SK-N-SH treated with all-trans-retinoic acid at 6 μM for 48 hours (cell line): ENCODE measurements at regions not wholly inside any gene's neighbourhood (a gene's known extent, or its start where the extent isn't known, plus 50 kb on each side); places are given as distances from the start of the nearest gene placed in this dataset.

ENCODE experiments used
- ATAC-seq: fragments of 200-7000 bp; cut with Tn5 transposase; 3 replicates; pipeline ENCODE4 v1.9.1; 2020; ENCODE audit warnings: mild to moderate bottlenecking, moderate library complexity
- ARNTL ChIP-seq: fragments of 450-650 bp; formaldehyde crosslinking; IDR thresholded peaks from 2 replicates; pipeline ENCODE4 v1.5.0; 2020; ENCODE audit warnings: low read depth, mild to moderate bottlenecking, moderate library complexity, borderline replicate concordance
- BACH2 ChIP-seq: fragments of 250-450 bp; sonication (Bioruptor Pico); IDR thresholded peaks from 2 replicates; pipeline ENCODE4 v1.9.0; 2021; ENCODE audit warnings: mild to moderate bottlenecking, borderline replicate concordance
- CSDC2 ChIP-seq: fragments of 250-450 bp; sonication (Bioruptor Pico); IDR thresholded peaks from 2 replicates; pipeline ENCODE4 v1.5.0; 2020; ENCODE audit warnings: mild to moderate bottlenecking, moderate library complexity
- ESRRG ChIP-seq: fragments of 250-450 bp; sonication (Bioruptor Pico); IDR thresholded peaks from 2 replicates; pipeline ENCODE4 v1.6.1; 2021; ENCODE audit warnings: mild to moderate bottlenecking
- ISL1 ChIP-seq: fragments of 250-450 bp; sonication (Bioruptor Pico); IDR thresholded peaks from 2 replicates; pipeline ENCODE4 v2.1.2; 2022; ENCODE audit warnings: mild to moderate bottlenecking, moderate library complexity
- OSR1 ChIP-seq: fragments of 250-450 bp; sonication (Bioruptor Pico); IDR thresholded peaks from 2 replicates; pipeline ENCODE4 v1.8.0; 2022; ENCODE audit warnings: moderate library complexity, mild to moderate bottlenecking, inconsistent platforms
- PPARA ChIP-seq: fragments of 250-450 bp; sonication (Bioruptor Pico); IDR thresholded peaks from 2 replicates; pipeline ENCODE4 v1.5.0; 2020; ENCODE audit warnings: mild to moderate bottlenecking, borderline replicate concordance
- RARB ChIP-seq: fragments of 250-450 bp; sonication (Bioruptor Pico); IDR thresholded peaks from 2 replicates; pipeline ENCODE4 v1.8.0; 2021; ENCODE audit warnings: mild to moderate bottlenecking, moderate library complexity
- SNAI2 ChIP-seq: fragments of 250-450 bp; sonication (Bioruptor Pico); IDR thresholded peaks from 2 replicates; pipeline ENCODE4 v1.5.0; 2020; ENCODE audit warnings: mild to moderate bottlenecking, moderate library complexity
- TCF4 ChIP-seq: fragments of 250-450 bp; sonication (Bioruptor Pico); IDR thresholded peaks from 2 replicates; pipeline ENCODE4 v1.8.0; 2021; ENCODE audit warnings: mild to moderate bottlenecking, moderate library complexity, borderline replicate concordance
- TOX ChIP-seq: fragments of 250-450 bp; sonication (Bioruptor Pico); IDR thresholded peaks from 2 replicates; pipeline ENCODE4 v1.8.0; 2021; ENCODE audit warnings: mild to moderate bottlenecking, moderate library complexity, borderline replicate concordance
- TSHZ2 ChIP-seq: fragments of 250-450 bp; sonication (Bioruptor Pico); IDR thresholded peaks from 2 replicates; pipeline ENCODE4 v1.5.0; 2020; ENCODE audit warnings: mild to moderate bottlenecking, moderate library complexity
- ZC3H10 ChIP-seq: fragments of 250-450 bp; sonication (Bioruptor Pico); IDR thresholded peaks from 2 replicates; pipeline ENCODE4 v1.5.1; 2021; ENCODE audit warnings: mild to moderate bottlenecking, moderate library complexity
- ZFP3 ChIP-seq: fragments of 250-450 bp; sonication (Bioruptor Pico); IDR thresholded peaks from 2 replicates; pipeline ENCODE4 v1.5.0; 2020; ENCODE audit warnings: mild to moderate bottlenecking, moderate library complexity
- ZFP30 ChIP-seq: fragments of 450-650 bp; formaldehyde crosslinking; IDR thresholded peaks from 2 replicates; pipeline ENCODE4 v1.5.0; 2022; ENCODE audit warnings: mild to moderate bottlenecking, moderate library complexity
- ZNF565 ChIP-seq: fragments of 450-650 bp; formaldehyde crosslinking; conservative IDR thresholded peaks from 2 replicates; pipeline ENCODE4 v1.5.0; 2020; ENCODE audit warnings: low read depth, mild to moderate bottlenecking, moderate library complexity
- ZNF70 ChIP-seq: fragments of 450-650 bp; formaldehyde crosslinking; IDR thresholded peaks from 2 replicates; pipeline ENCODE4 v1.5.0; 2020; ENCODE audit warnings: mild to moderate bottlenecking, moderate library complexity
- ZNF8 ChIP-seq: fragments of 450-650 bp; formaldehyde crosslinking; IDR thresholded peaks from 2 replicates; pipeline ENCODE4 v1.5.0; 2020; ENCODE audit warnings: mild to moderate bottlenecking, moderate library complexity
- TF ChIP-seq, protein P1 (sequence below): fragments of 250-450 bp; sonication (Bioruptor Pico); IDR thresholded peaks from 2 replicates; pipeline ENCODE4 v1.8.0; 2020; ENCODE audit warnings: mild to moderate bottlenecking, moderate library complexity, borderline replicate concordance
- TF ChIP-seq, protein P2 (sequence below): fragments of 250-450 bp; sonication (Bioruptor Pico); IDR thresholded peaks from 2 replicates; pipeline ENCODE4 v1.5.1; 2021; ENCODE audit warnings: mild to moderate bottlenecking, moderate library complexity
- TF ChIP-seq, protein P3 (sequence below): fragments of 250-450 bp; sonication (Bioruptor Pico); IDR thresholded peaks from 2 replicates; pipeline ENCODE4 v1.5.1; 2020; ENCODE audit warnings: low read depth, mild to moderate bottlenecking, moderate library complexity
- TF ChIP-seq, protein P4 (sequence below): fragments of 250-450 bp; sonication (Bioruptor Pico); IDR thresholded peaks from 2 replicates; pipeline ENCODE4 v1.8.0; 2021; ENCODE audit warnings: low read depth, mild to moderate bottlenecking, moderate library complexity, borderline replicate concordance

- TF ChIP-seq TSHZ2 (CRISPR knock-in tag) (no peak), ESRRG (CRISPR knock-in tag) (no peak)
- TF ChIP-seq, protein P1, sequence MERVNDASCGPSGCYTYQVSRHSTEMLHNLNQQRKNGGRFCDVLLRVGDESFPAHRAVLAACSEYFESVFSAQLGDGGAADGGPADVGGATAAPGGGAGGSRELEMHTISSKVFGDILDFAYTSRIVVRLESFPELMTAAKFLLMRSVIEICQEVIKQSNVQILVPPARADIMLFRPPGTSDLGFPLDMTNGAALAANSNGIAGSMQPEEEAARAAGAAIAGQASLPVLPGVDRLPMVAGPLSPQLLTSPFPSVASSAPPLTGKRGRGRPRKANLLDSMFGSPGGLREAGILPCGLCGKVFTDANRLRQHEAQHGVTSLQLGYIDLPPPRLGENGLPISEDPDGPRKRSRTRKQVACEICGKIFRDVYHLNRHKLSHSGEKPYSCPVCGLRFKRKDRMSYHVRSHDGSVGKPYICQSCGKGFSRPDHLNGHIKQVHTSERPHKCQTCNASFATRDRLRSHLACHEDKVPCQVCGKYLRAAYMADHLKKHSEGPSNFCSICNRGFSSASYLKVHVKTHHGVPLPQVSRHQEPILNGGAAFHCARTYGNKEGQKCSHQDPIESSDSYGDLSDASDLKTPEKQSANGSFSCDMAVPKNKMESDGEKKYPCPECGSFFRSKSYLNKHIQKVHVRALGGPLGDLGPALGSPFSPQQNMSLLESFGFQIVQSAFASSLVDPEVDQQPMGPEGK (CRISPR knock-in tag), result no peak
- TF ChIP-seq, protein P2, sequence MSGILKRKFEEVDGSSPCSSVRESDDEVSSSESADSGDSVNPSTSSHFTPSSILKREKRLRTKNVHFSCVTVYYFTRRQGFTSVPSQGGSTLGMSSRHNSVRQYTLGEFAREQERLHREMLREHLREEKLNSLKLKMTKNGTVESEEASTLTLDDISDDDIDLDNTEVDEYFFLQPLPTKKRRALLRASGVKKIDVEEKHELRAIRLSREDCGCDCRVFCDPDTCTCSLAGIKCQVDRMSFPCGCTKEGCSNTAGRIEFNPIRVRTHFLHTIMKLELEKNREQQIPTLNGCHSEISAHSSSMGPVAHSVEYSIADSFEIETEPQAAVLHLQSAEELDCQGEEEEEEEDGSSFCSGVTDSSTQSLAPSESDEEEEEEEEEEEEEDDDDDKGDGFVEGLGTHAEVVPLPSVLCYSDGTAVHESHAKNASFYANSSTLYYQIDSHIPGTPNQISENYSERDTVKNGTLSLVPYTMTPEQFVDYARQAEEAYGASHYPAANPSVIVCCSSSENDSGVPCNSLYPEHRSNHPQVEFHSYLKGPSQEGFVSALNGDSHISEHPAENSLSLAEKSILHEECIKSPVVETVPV, result no peak
Observed at GRCh38 chr5:87541676-87542075, 128.9 kb upstream of the CCNH start (continued).

- no peak for TF ChIP-seq ZNF70 (CRISPR knock-in tag)
- TF ChIP-seq SNAI2, result no peak
- TF ChIP-seq ZNF565 (CRISPR knock-in tag), result no peak
- TF ChIP-seq PPARA, result no peak
- TF ChIP-seq OSR1 (CRISPR knock-in tag), result no peak
- no peak for TF ChIP-seq ZC3H10 (CRISPR knock-in tag)
- TF ChIP-seq, protein P3, sequence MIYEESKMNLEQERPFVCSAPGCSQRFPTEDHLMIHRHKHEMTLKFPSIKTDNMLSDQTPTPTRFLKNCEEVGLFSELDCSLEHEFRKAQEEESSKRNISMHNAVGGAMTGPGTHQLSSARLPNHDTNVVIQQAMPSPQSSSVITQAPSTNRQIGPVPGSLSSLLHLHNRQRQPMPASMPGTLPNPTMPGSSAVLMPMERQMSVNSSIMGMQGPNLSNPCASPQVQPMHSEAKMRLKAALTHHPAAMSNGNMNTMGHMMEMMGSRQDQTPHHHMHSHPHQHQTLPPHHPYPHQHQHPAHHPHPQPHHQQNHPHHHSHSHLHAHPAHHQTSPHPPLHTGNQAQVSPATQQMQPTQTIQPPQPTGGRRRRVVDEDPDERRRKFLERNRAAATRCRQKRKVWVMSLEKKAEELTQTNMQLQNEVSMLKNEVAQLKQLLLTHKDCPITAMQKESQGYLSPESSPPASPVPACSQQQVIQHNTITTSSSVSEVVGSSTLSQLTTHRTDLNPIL (CRISPR knock-in tag), result no peak
- TF ChIP-seq ZFP30 (CRISPR knock-in tag), result no peak
- TF ChIP-seq ZNF8 (CRISPR knock-in tag), result no peak
- TF ChIP-seq CSDC2, result no peak
- TF ChIP-seq, protein P1 (CRISPR knock-in tag), result no peak
- TF ChIP-seq ESRRG (CRISPR knock-in tag), result no peak
- TF ChIP-seq, protein P2, result no peak
- peak; percentile 62; the same call in 2 of the 3 replicates for ATAC-seq
Observed at GRCh38 chr5:87541033-87541432, 128.3 kb upstream of the CCNH start.

DNA sequence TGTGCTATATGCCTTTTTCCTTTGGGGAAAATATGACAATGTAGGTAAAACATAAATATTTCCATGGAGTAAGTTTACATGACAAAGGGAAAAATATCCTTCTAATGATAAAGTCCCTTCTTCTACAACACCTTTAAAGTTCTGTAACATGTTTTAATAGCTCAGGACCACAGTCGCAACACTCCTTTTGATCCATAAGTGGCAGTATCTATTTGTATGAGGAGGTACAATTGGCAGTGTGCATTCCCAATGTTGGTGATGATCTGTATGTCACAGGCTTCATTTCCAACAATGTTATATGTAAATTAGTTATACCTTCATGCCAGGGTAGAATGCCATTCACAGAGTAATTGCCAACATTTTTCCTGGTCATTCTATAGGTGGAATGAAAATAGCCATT, 127.1 kb upstream of the CCNH start:
- ATAC-seq, result no peak
- TF ChIP-seq PPARA (no peak), SNAI2 (no peak), TOX (CRISPR knock-in tag) (no peak), RARB (CRISPR knock-in tag) (no peak), ARNTL (CRISPR knock-in tag) (no peak), TCF4 (no peak), ZNF565 (CRISPR knock-in tag) (no peak), ZFP3 (CRISPR knock-in tag) (no peak), ZFP30 (CRISPR knock-in tag) (no peak), BACH2 (CRISPR knock-in tag) (no peak), ISL1 (CRISPR knock-in tag) (no peak), ESRRG (CRISPR knock-in tag) (no peak), ZC3H10 (CRISPR knock-in tag) (no peak)
- TF ChIP-seq, protein P1 (CRISPR knock-in tag), result no peak
- TF ChIP-seq, protein P4, sequence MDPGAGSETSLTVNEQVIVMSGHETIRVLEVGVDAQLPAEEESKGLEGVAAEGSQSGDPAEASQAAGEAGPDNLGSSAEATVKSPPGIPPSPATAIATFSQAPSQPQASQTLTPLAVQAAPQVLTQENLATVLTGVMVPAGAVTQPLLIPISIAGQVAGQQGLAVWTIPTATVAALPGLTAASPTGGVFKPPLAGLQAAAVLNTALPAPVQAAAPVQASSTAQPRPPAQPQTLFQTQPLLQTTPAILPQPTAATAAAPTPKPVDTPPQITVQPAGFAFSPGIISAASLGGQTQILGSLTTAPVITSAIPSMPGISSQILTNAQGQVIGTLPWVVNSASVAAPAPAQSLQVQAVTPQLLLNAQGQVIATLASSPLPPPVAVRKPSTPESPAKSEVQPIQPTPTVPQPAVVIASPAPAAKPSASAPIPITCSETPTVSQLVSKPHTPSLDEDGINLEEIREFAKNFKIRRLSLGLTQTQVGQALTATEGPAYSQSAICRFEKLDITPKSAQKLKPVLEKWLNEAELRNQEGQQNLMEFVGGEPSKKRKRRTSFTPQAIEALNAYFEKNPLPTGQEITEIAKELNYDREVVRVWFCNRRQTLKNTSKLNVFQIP (CRISPR knock-in tag), result no peak
